HTR-8/SVneo (cell line): ENCODE measurements at regions not wholly inside any gene's neighbourhood (a gene's known extent, or its start where the extent isn't known, plus 50 kb on each side); places are given as distances from the start of the nearest gene placed in this dataset.

Source experiments
- DNase-seq: peaks from one replicate; pipeline ENCODE4 v3.0.0; 2011; ENCODE audit warnings: low spot score, mixed read lengths; ENCODE audit not compliant: insufficient read length
- FAIRE-seq: peaks from 2 replicates; lab custom pipeline; 2011; peaks lifted over from hg19 to GRCh38; lab: Jason Lieb, UNC

- DNase-seq, result no peak
- no peak for FAIRE-seq
Observed at GRCh38 chr6:141610741-141611140, 522.0 kb upstream of the GJE1 start.

GRCh38 chr6:141607956-141608355 is 524.8 kb upstream of the GJE1 start:
- DNase-seq, result no peak
- no peak for FAIRE-seq

GRCh38 chr6:141598487-141598886 is 534.2 kb upstream of the GJE1 start:
- no peak for FAIRE-seq

GRCh38 chr6:141594874-141595273 is 537.9 kb upstream of the GJE1 start:
- no peak for FAIRE-seq
- DNase-seq, result no peak

More at GRCh38 chr6:141598487-141598886, 534.2 kb upstream of the GJE1 start:
- DNase-seq, result no peak

- DNase-seq (no peak), FAIRE-seq (no peak)
Observed at GRCh38 chr6:141593311-141593710, 539.4 kb upstream of the GJE1 start.

GRCh38 chr6:141587482-141588266 is 545.1 kb upstream of the GJE1 start:
- peak; percentile 29 for DNase-seq

GRCh38 chr6:141580988-141581552 is 551.7 kb upstream of the GJE1 start:
- DNase-seq, result peak; percentile 3
- no peak for FAIRE-seq

More at GRCh38 chr6:141587482-141588266, 545.1 kb upstream of the GJE1 start:
- no peak for FAIRE-seq

- no peak for FAIRE-seq
Observed at GRCh38 chr6:141580131-141580530, 552.6 kb upstream of the GJE1 start.

GRCh38 chr6:141576751-141577150 is 556.0 kb upstream of the GJE1 start:
- FAIRE-seq, result no peak
- DNase-seq, result no peak

More at GRCh38 chr6:141580131-141580530, 552.6 kb upstream of the GJE1 start:
- DNase-seq, result no peak

- DNase-seq, result peak; percentile 51
- FAIRE-seq, result no peak
Observed at GRCh38 chr6:141562851-141563763, 569.6 kb upstream of the GJE1 start.

GRCh38 chr6:141562186-141562811 is 570.4 kb upstream of the GJE1 start:
- FAIRE-seq (no peak), DNase-seq (no peak)

- FAIRE-seq (no peak), DNase-seq (no peak)
Observed at GRCh38 chr6:141561154-141561553, 571.6 kb upstream of the GJE1 start.

- DNase-seq (peak; percentile 18), FAIRE-seq (no peak)
Observed at GRCh38 chr6:141552463-141552862, 580.3 kb upstream of the GJE1 start.

GRCh38 chr6:141552031-141552430 is 580.7 kb upstream of the GJE1 start:
- FAIRE-seq (no peak), DNase-seq (no peak)

GRCh38 chr6:141551318-141551717 is 581.4 kb upstream of the GJE1 start:
- no peak for DNase-seq
- FAIRE-seq, result no peak

- FAIRE-seq, result no peak
Observed at GRCh38 chr6:141550471-141550870, 582.3 kb upstream of the GJE1 start.

GRCh38 chr6:141548966-141549365 is 583.8 kb upstream of the GJE1 start:
- peak; percentile 52 for FAIRE-seq
- no peak for DNase-seq

More at GRCh38 chr6:141550471-141550870, 582.3 kb upstream of the GJE1 start:
- no peak for DNase-seq

GRCh38 chr6:141541581-141542324 is 591.0 kb upstream of the GJE1 start:
- FAIRE-seq, result no peak
- DNase-seq, result no peak

GRCh38 chr6:141540207-141540606 is 592.5 kb upstream of the GJE1 start:
- FAIRE-seq (no peak), DNase-seq (no peak)
